Transverse colon (tissue), 4 donors: ENCODE measurements at regions not wholly inside any gene's neighbourhood (a gene's known extent, or its start where the extent isn't known, plus 50 kb on each side); places are given as distances from the start of the nearest gene placed in this dataset.
"Not testable (repeated sequence)": the region's sequence is repeated elsewhere in the genome, so short reads cannot be mapped to it uniquely, and the experiment has no call there.

Experiments used
- POLR2AphosphoS5 ChIP-seq, 3 donors: sonication (generic); formaldehyde crosslinking; IDR thresholded peaks; one replicate each; pipeline ENCODE4 v1.6.1; 2016; ENCODE audit warnings: antibody characterized with exemption in 3 of 3
- TF ChIP-seq, protein P1 (sequence below), 5 experiments: fragments of 200-600 bp in 3 of 5; fragments of 450-650 bp in 2 of 5; sonication (generic) in 3 of 5; IDR thresholded peaks; 1 replicate in 2 of 5; 2 replicates in 3 of 5; pipeline ENCODE4 v1.5.1; 2016 to 2017; ENCODE audit warnings: antibody characterized with exemption in 5 of 5, inconsistent platforms in 3 of 5, mild to moderate bottlenecking in 2 of 5, moderate library complexity in 1 of 5

DNA sequence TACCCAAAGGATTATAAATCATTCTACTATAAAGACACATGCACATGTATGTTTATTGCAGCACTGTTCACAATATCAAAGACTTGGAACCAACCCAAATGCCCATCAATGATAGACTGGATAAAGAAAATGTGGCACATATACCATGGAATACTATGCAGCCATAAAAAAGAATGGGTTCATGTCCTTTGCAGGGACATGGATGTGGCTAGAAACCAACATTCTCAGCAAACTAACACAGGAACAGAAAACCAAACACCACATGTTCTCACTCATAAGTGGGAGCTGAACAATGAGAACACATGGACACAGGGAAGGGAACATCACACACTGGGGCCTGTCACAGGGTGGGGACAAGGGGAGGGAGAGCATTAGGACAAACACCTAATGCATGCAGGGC, 145.9 kb upstream of the RFC3 start:
- TF ChIP-seq, protein P1, sequence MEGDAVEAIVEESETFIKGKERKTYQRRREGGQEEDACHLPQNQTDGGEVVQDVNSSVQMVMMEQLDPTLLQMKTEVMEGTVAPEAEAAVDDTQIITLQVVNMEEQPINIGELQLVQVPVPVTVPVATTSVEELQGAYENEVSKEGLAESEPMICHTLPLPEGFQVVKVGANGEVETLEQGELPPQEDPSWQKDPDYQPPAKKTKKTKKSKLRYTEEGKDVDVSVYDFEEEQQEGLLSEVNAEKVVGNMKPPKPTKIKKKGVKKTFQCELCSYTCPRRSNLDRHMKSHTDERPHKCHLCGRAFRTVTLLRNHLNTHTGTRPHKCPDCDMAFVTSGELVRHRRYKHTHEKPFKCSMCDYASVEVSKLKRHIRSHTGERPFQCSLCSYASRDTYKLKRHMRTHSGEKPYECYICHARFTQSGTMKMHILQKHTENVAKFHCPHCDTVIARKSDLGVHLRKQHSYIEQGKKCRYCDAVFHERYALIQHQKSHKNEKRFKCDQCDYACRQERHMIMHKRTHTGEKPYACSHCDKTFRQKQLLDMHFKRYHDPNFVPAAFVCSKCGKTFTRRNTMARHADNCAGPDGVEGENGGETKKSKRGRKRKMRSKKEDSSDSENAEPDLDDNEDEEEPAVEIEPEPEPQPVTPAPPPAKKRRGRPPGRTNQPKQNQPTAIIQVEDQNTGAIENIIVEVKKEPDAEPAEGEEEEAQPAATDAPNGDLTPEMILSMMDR (IDR thresholded peaks at IDR 0.05), result not testable (repeated sequence)
- TF ChIP-seq POLR2AphosphoS5 (IDR thresholded peaks at IDR 0.05), result not testable (repeated sequence)
